Right atrium auricular region (tissue), 2 donors: ENCODE measurements at regions not wholly inside any gene's neighbourhood (a gene's known extent, or its start where the extent isn't known, plus 50 kb on each side); places are given as distances from the start of the nearest gene placed in this dataset.
A peak's percentile ranks its signal among the peaks of the same experiment; 100 is the strongest.
"Not testable (repeated sequence)": the region's sequence is repeated elsewhere in the genome, so short reads cannot be mapped to it uniquely, and the experiment has no call there.

Experiments used
- DNase-seq: peaks from one replicate; pipeline ENCODE4 v3.0.0-alpha.2; 2019; ENCODE audit warnings: low spot score
- H3K27ac ChIP-seq, 2 donors: fragments of 200-600 bp; sonication (generic); 1 replicate in 1 of 2; 2 replicates in 1 of 2; pipeline ENCODE4 v1.5.1; 2016 to 2019
- H3K27me3 ChIP-seq, 2 donors: fragments of 200-600 bp; sonication (generic); one replicate each; pipeline versions ENCODE4 v1.5.1 to v1.6.0; 2017 to 2019
- H3K36me3 ChIP-seq: fragments of 200-600 bp; sonication (generic); one replicate; pipeline ENCODE4 v1.5.1; 2016
- H3K4me1 ChIP-seq, 2 donors: fragments of 200-600 bp; sonication (generic); one replicate each; pipeline versions ENCODE4 v1.5.1 to v1.6.0; 2017 to 2019
- H3K4me3 ChIP-seq, 2 donors: fragments of 200-600 bp; sonication (generic); 1 replicate in 1 of 2; 2 replicates in 1 of 2; pipeline ENCODE4 v1.5.1; 2017 to 2019; ENCODE audit warnings: mild to moderate bottlenecking in 1 of 2, moderate library complexity in 1 of 2
- H3K9me3 ChIP-seq, 2 donors: fragments of 200-600 bp; sonication (generic); one replicate each; pipeline ENCODE4 v1.5.1; 2019
- CTCF ChIP-seq, 2 donors: fragments of 200-600 bp; sonication (generic); IDR thresholded peaks; one replicate each; pipeline ENCODE4 v1.5.1; 2019; ENCODE audit warnings: antibody characterized with exemption in 2 of 2

DNA sequence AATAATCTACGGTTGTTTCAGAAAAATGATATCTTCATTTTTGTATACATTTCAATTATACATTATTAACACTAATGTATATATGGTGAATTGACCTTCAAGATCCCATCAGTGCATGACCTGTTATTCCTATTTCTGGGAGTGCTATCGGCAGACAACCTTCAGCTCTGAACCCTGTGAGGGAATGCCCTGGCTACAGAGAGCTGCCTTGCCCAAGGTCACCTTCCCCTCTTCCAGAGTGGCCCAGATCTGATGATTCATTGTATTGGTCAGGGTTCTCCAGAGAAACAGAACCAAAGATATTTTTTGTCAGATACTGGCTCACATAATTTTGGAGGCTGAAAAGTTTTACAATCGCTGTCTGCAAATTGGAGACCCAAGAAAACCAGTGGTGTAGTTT lies 235.5 kb downstream of the ZNF92 start:
- no peak overlapping the region for H3K4me3 ChIP-seq
- no peaks in the 10 kb centered on the region for H3K4me1 ChIP-seq
- no peak for TF ChIP-seq CTCF (IDR thresholded peaks at IDR 0.05)
- no peak overlapping the region for H3K27ac ChIP-seq
- H3K36me3 ChIP-seq, result no peaks in the 10 kb centered on the region
- no peak for DNase-seq
- H3K27me3 ChIP-seq, result peaks cover 0 to 3% of the 10 kb centered on the region in 2 donors
- H3K9me3 ChIP-seq, result no peaks in the 10 kb centered on the region

GRCh38 chr7:65613644-65614289 lies 240.1 kb downstream of the ZNF92 start:
- not testable (repeated sequence) for H3K36me3 ChIP-seq, H3K27me3 ChIP-seq, H3K4me3 ChIP-seq, DNase-seq, H3K4me1 ChIP-seq, H3K27ac ChIP-seq, H3K9me3 ChIP-seq

DNA sequence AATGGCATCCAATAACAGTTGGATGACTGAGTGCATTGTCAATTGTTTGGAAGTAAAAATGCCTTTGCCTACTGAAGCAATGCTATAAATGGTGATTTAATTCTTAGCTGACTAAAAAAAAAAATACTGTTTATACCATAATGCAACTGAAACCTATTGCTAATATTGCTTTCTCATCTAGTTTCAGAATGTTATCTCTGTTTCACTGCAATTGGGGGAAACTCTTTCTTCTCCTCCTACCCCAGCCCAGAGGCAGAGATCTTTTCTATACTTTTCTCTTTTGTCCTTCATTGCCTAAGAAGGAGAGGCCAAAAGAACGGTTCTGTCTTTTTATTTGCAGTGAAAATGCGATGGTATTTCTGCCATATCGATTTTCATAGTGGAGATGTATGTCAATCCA lies 242.5 kb downstream of the ZNF92 start:
- not testable (repeated sequence) for H3K27ac ChIP-seq

DNA sequence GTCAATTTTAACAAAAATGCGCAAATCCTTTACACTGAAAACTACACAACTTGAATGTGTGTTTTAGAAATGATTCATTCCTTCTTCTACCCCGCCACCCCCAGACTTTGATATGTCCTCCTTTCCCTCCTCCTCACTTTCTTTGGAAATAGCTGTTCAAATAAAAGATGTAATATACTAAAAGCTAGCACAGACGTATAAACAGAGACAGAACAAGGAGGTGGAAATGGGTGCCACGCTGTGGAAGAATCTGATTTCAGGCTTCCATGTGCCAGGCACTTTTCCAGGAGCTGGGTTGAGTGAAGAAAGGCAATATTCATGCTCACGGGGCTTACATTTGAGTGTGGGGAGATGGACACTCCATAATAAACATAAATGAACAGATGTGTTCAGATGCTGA lies 246.6 kb downstream of the ZNF92 start:
- not testable (repeated sequence) for H3K9me3 ChIP-seq, DNase-seq, H3K4me3 ChIP-seq, H3K4me1 ChIP-seq, H3K27me3 ChIP-seq, H3K27ac ChIP-seq, H3K36me3 ChIP-seq

More for the DNA sequence above, 242.5 kb downstream of the ZNF92 start:
- not testable (repeated sequence) for DNase-seq, H3K36me3 ChIP-seq, H3K9me3 ChIP-seq, H3K4me1 ChIP-seq, H3K27me3 ChIP-seq, H3K4me3 ChIP-seq

- peak; percentile 17 to 60 for TF ChIP-seq CTCF (IDR thresholded peaks at IDR 0.05)
Observed at GRCh38 chr7:65621580-65622201, 248.0 kb downstream of the ZNF92 start.

GRCh38 chr7:65631236-65631635 lies 241.6 kb upstream of the VKORC1L1 start:
- H3K4me1 ChIP-seq, DNase-seq, H3K27ac ChIP-seq, H3K9me3 ChIP-seq, H3K4me3 ChIP-seq, H3K36me3 ChIP-seq, H3K27me3 ChIP-seq: not testable (repeated sequence)

More at GRCh38 chr7:65621580-65622201, 248.0 kb downstream of the ZNF92 start:
- not testable (repeated sequence) for H3K4me1 ChIP-seq, H3K27me3 ChIP-seq, DNase-seq, H3K9me3 ChIP-seq, H3K27ac ChIP-seq, H3K4me3 ChIP-seq, H3K36me3 ChIP-seq

DNA sequence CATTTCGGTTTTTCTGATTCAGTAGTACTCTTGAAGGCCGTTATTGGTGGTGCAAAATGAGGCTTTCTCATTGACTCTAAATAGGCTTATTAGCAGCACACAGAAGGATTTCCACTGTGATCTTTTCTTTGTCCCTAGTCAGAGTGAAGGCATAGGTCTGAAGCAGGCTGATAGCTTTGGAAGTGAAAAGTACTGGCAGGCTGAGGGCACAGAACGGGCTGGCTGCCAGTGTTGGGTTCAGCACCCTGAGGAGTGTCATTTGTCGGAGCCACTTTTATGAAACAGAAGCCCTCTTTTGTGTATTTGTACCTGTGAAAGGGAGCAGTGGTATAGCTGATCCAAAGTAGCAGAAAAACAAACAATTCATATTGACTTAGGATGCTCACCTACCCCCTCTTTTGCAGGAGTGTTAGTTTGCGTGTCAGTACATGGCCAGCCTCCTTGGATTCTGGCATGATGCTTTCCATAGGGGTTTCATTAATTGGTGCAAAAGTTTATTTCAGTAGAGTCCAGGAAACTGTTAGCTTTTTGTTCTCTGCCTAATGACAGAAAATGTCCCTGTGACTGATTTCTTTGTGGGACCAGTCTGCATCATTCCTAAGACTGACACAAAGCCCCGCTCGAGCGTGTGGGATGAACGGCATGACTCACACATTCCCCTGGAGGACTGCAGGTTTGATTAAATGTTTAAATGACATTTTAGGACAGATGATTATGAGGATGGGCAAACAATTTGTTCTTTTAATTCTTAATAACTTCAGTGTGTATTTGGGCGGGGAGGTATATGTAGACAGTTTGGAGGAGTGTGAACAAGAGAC lies 239.1 kb upstream of the VKORC1L1 start:
- H3K9me3 ChIP-seq, H3K27me3 ChIP-seq, H3K4me3 ChIP-seq, H3K4me1 ChIP-seq, H3K27ac ChIP-seq, DNase-seq, H3K36me3 ChIP-seq: not testable (repeated sequence)

DNA sequence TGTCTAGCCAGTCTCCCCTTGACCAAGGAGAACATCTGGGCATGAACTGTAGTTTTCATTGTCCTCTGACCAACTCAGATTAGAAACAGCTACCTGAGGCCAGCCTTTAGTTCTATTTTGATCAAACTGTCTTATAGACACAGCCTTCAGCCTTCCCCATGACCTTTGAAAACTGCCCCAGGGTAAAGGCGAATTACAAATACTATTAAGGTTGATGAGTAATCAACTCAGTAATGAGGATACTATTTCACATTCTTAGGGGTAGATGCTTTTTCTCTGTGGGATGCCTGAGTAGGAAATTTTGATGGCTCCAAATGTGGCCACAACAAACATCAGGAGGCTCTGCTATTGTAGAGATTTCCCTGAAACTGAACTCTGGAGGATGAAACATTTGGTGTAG lies 234.0 kb upstream of the VKORC1L1 start:
- not testable (repeated sequence) for DNase-seq, H3K4me3 ChIP-seq, H3K9me3 ChIP-seq, H3K27me3 ChIP-seq, H3K27ac ChIP-seq, H3K4me1 ChIP-seq, H3K36me3 ChIP-seq

GRCh38 chr7:65639717-65640116 lies 233.2 kb upstream of the VKORC1L1 start:
- H3K36me3 ChIP-seq, H3K9me3 ChIP-seq, H3K4me1 ChIP-seq, H3K27me3 ChIP-seq, H3K27ac ChIP-seq, DNase-seq, H3K4me3 ChIP-seq: not testable (repeated sequence)

DNA sequence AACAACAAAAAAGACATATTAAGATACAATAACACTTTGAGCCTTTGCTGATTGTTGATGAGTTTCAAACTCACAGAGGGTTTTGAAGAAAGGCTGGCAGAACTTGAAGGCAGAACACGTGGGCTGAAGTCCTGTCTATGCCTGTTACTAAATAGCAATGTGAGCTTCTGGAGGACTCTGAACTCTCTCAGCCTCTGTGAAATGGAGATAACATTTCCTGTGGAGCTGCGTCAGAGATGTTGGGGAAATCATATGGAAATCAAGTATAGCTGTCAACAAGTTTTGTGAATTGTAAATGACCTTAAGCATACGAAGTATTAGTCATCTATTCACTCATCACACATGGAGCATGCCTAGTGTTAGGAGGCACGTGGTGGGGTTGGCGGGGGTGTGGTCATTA lies 229.4 kb upstream of the VKORC1L1 start:
- not testable (repeated sequence) for H3K27me3 ChIP-seq, DNase-seq, H3K4me1 ChIP-seq, H3K4me3 ChIP-seq, H3K36me3 ChIP-seq, H3K9me3 ChIP-seq, H3K27ac ChIP-seq

GRCh38 chr7:65647153-65647964 lies 225.5 kb upstream of the VKORC1L1 start:
- not testable (repeated sequence) for H3K4me3 ChIP-seq, DNase-seq, H3K36me3 ChIP-seq, H3K27ac ChIP-seq, H3K27me3 ChIP-seq, H3K4me1 ChIP-seq, H3K9me3 ChIP-seq

DNA sequence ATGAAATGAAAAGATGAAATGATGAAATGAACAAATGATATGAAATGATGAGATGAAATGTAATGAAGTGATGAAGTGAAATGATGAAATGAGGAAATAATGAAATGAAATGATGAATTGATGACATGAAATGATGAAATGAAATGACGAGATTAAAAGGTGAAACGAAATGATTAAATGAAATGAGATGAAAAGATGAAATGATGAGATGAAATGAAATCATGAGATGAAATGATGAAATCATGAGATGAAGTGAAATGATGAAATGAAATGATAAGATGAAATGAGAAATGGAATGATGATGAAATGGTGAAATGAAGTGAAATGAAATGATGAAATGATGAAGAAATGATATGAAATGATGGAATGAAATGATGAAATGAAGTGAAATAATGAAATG lies 221.7 kb upstream of the VKORC1L1 start:
- H3K36me3 ChIP-seq, H3K9me3 ChIP-seq, H3K4me1 ChIP-seq, H3K27ac ChIP-seq, H3K27me3 ChIP-seq, DNase-seq, H3K4me3 ChIP-seq: not testable (repeated sequence)
